Keratinocyte (primary cell): ENCODE measurements at regions not wholly inside any gene's neighbourhood (a gene's known extent, or its start where the extent isn't known, plus 50 kb on each side); places are given as distances from the start of the nearest gene placed in this dataset.

Experiments used
- EZH2 ChIP-seq: IDR thresholded peaks from one replicate; pipeline ENCODE4 v1.6.1; 2012; ENCODE audit warnings: inconsistent platforms, mild to moderate bottlenecking, low read length, moderate library complexity
- TF ChIP-seq, protein P1 (sequence below), 3 experiments: IDR thresholded peaks in 1 of 3; conservative IDR thresholded peaks in 1 of 3; optimal IDR thresholded peaks in 1 of 3; 2 replicates in 2 of 3; 3 replicates in 1 of 3; pipeline versions ENCODE3 to v1.5.1; 2011; ENCODE audit warnings: low read length in 3 of 3, mild to moderate bottlenecking in 3 of 3, moderate library complexity in 2 of 3, control low read depth in 1 of 3, inconsistent platforms in 1 of 3; ENCODE audit not compliant: insufficient read depth in 2 of 3; ENCODE audit errors: extremely low read depth in 1 of 3

DNA sequence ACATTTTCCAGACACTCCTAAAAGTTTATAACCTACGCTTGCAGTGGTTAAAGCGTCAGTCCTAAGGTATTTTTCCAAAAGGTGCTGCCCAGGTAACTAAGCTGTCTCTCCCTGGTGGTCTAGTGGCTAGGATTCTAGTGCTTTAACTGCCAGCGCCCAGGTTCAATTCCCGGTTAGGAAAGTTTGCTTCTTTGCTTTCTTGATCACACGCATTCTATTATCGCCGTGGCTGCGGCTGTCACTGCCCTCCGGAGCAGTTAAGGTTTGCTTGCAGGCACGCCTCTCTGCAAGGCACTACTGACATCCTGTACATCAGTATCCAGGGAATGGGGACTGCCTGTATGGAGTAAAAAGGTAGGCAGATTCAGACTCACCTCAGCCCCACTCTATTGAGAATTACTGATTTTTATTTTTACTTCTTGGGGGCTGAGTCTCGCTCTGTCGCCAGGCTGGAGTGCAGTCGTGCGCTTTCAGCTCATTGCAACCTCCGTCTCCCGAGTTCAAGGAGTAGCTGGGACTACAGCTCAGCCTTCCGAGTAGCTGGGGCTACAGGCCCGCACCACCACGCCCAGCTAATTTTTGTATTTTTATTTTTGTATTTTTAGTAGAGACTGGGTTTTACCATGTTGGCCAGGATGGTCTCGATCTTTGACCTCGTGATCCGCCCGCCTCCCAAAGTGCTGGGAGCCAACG is 53.2 kb upstream of the CFAP126 start:
- TF ChIP-seq, protein P1, sequence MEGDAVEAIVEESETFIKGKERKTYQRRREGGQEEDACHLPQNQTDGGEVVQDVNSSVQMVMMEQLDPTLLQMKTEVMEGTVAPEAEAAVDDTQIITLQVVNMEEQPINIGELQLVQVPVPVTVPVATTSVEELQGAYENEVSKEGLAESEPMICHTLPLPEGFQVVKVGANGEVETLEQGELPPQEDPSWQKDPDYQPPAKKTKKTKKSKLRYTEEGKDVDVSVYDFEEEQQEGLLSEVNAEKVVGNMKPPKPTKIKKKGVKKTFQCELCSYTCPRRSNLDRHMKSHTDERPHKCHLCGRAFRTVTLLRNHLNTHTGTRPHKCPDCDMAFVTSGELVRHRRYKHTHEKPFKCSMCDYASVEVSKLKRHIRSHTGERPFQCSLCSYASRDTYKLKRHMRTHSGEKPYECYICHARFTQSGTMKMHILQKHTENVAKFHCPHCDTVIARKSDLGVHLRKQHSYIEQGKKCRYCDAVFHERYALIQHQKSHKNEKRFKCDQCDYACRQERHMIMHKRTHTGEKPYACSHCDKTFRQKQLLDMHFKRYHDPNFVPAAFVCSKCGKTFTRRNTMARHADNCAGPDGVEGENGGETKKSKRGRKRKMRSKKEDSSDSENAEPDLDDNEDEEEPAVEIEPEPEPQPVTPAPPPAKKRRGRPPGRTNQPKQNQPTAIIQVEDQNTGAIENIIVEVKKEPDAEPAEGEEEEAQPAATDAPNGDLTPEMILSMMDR (optimal IDR thresholded peaks at IDR 0.05 in 1 of 3, IDR thresholded peaks at IDR 0.05 in 1 of 3, conservative IDR thresholded peaks at IDR 0.05 in 1 of 3; ENCODE audit: extremely low read depth in 1 of 3, insufficient read depth in 2 of 3, low read length in 3 of 3): no peak
- TF ChIP-seq EZH2: no peak
